ENCODE measurements at regions not wholly inside any gene's neighbourhood (a gene's known extent, or its start where the extent isn't known, plus 50 kb on each side); places are given as distances from the start of the nearest gene placed in this dataset.

GRCh38 chr2:49772299-49772970 lies 618.1 kb upstream of the FSHR start:
- TF ChIP-seq POLR2A (IDR thresholded peaks at IDR 0.05) (no peak), CTCF (IDR thresholded peaks at IDR 0.05) (no peak), POLR2AphosphoS5 (IDR thresholded peaks at IDR 0.05) (no peak)

All from stomach (tissue), 4 donors.